Stimulated activated CD8-positive, alpha-beta memory T cell treated with anti-CD3 and anti-CD28 coated beads, Interleukin-2, amount 100 ng/mL, for 48 hours (primary cell): ENCODE measurements at regions not wholly inside any gene's neighbourhood (a gene's known extent, or its start where the extent isn't known, plus 50 kb on each side); places are given as distances from the start of the nearest gene placed in this dataset.
A peak's percentile ranks its signal among the peaks of the same experiment; 100 is the strongest.

ENCODE experiments used
- DNase-seq, 2 donors: peaks; one replicate each; pipeline ENCODE4 v3.0.0-alpha.2; 2020; ENCODE audit warnings: low read depth in 2 of 2

DNA sequence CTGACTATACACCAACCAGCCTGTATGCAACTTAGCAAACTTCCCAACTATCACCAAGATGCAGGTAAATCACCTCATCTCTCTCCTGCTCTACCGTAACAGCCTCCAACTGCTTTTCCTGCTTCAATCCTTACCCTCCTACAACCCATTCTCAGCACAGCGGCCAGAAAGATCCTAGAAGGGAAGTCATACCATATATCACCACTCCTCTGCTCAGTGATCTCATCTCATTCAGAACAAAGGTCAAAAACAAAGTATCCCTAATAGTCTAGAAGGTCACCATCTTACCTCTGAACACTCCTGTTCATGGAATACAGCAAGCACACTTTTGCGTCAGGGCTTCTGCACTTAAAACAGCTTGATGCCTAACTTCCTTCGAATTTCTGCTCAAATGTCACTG lies 62.2 kb upstream of the RNF38 start:
- DNase-seq = no peak

DNA sequence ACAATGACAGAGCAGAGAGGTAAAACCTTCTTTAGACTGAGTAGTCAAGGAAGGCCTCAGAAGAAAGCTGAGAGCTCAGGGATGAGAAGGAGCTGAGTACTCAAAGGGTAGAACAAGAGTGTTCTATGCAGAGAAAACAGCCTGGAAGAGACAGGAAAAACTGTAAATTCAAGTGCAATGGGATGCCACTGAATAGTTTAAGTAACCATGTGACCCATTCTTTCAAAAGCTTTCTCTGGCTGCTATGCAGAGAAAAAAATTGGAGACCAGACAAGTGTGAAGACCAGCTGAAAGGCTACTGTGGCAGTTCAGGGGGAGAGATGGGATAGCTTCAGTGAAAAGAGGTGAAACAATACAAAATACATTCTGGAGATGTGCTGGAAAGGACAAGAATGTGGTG lies 61.3 kb upstream of the RNF38 start:
- no peak for DNase-seq

DNA sequence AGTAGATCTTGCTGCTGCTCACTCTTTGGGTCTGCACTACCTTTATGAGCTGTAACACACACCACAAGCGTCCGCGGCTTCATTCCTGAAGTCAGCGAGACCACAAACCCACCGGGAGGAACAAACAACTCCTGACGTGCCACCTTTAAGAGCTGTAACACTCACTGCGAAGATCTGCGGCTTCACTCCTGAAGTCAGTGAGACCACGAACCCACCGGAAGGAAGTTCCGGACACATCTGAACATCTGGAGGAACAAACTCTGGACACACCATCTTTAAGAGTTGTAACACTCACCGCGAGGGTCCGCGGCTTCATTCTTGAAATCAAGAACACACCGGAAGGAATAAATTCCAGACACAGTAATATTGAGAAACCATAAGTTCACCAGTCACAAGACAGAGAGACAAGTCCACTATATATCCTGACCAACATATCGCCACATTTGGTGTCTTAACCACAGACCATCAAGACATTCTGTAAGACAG lies 58.4 kb upstream of the RNF38 start:
- DNase-seq = peak; percentile 60 to 72

DNA sequence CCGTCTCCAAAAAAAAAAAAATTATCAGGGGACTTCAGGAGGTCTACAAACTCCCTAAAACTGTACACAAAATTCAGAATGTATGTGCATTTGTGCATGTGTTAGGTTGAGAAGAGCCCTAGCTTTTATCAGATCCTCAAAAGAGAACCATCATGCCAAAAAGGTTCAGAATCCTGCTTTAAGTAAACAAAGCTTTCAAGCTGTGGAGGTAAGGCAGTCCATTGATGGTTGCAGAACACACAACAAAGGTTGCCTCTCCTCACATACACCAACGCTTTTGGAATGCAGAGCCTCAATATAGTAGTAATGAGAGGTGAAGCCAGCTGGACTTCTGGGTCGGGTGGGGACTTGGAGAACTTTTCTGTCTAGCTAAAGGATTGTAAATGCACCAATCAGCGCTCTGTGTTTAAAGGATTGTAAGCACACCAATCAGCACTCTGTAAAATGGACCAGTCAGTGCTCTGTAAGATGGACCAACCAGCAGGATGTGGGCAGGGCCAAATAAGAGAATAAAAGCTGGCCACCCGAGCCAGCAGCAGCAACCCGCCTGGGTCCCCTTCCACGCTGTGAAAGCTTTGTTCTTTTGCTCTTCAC lies 57.9 kb upstream of the RNF38 start:
- DNase-seq = no peak

DNA sequence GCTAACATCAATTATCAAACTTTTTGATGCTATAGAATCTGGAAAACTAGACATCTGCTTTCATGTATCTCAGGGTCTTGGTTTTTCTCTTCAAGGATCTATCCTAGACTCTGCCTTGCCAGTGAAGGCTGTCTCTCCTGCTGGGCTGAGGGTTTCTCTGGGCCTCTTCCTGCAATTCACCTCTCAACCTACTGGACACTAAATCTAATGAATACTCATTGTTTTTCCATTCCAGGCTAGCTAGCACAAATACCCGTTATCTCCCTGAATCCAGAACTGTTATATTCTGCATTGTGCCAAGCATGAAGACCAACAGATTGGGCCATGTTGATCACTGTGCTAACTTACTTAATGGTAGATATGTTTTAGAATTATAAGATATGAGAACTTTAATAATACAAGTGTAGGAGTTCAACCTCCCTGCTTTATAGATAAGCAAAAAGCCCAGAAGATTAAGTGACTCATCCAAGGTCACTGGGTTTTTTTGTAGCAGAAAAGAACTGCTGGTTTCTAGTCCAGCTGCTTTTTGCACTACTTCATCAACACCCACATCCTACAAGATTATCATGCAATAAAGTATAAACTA lies 56.5 kb upstream of the RNF38 start:
- no peak for DNase-seq

DNA sequence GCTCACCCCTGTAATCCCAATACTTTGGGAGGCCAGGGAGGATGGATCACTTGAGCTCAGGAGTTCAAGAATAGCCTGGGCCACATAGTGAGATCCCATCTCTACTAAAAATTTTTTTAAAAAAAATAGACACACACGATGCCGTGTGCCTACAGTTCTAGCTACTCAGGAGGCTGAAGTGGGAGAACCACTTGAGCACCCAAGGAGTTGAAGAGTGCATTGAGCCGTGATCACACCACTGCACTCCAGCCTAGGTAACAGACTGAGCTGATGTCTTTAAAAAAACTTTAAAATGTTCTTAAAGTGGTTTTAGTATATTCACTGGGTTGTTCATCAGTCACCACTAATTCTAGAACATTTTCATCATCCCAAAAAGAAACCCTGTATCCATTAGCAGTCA lies 51.9 kb upstream of the RNF38 start:
- no peak for DNase-seq

DNA sequence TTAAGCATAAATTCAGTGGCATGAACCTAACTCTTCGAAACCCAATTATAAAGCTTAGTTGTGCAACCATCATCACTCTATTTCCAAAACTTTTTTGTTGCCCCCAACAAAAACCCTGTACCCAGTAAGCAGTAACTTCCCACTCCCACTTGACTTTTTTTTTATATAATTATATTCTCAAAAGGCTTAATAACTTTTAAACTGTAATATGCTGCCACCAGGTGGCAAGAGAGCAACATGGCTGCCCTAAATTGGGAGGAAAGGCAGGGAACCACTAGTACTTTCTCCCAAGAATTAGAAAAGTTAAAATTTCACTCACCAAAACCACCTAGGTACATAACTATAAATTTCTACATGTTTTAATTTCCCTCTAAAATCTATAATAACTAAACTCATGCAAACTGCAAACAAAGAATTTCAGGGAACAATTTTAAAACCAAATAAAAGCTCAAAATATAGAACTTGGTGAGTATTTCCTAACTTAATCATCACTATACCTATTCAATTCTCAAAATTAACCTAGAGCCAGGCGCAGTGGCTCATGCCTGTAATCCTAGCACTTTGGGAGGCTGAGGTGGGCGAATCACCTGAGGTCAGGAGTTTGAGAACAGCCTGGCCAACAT lies 50.2 kb upstream of the RNF38 start:
- DNase-seq = no peak
